CD4-positive, alpha-beta T cell (primary cell): ENCODE measurements at regions not wholly inside any gene's neighbourhood (a gene's known extent, or its start where the extent isn't known, plus 50 kb on each side); places are given as distances from the start of the nearest gene placed in this dataset.

Experiments used
- ATAC-seq: fragments of 200-7000 bp; cut with Tn5 transposase; one replicate; pipeline ENCODE4 v1.10.0; 2022; ENCODE audit warnings: mild to moderate bottlenecking; ENCODE audit not compliant: poor library complexity
- CTCF ChIA-PET: fragments of 350-600 bp; sonication (Branson Sonifier 250); formaldehyde crosslinking; loops from one replicate; lab custom pipeline; 2021; ENCODE audit warnings: antibody characterized with exemption, inconsistent platforms; lab: Charles Lee
- POLR2A ChIA-PET: fragments of 350-600 bp; sonication (Branson Sonifier 250); formaldehyde crosslinking; loops from one replicate; lab custom pipeline; 2021; ENCODE audit warnings: antibody characterized with exemption, inconsistent platforms; lab: Charles Lee
- DNase-seq, 14 experiments: peaks; one replicate each; pipeline ENCODE4 v3.0.0-alpha.2; 2013 to 2020; ENCODE audit warnings: mixed read lengths in 2 of 14
- H3K27ac ChIP-seq, 2 donors: one replicate each; pipeline versions ENCODE4 v1.5.1 to v1.7.0; 2013; ENCODE audit warnings: low read length in 2 of 2, low read depth in 1 of 2, mild to moderate bottlenecking in 1 of 2
- H3K27me3 ChIP-seq, 2 experiments: 1 replicate in 1 of 2; 2 replicates in 1 of 2; pipeline versions ENCODE4 v1.6.1 to v1.7.0; 2013; ENCODE audit warnings: low read length in 2 of 2, control low read depth in 1 of 2, mild to moderate bottlenecking in 1 of 2, moderate library complexity in 1 of 2; ENCODE audit not compliant: insufficient read depth in 2 of 2, control insufficient read depth in 1 of 2
- H3K36me3 ChIP-seq: one replicate; pipeline ENCODE4 v1.6.1; 2013; ENCODE audit warnings: low read length, control low read depth; ENCODE audit not compliant: insufficient read depth
- H3K4me1 ChIP-seq: one replicate; pipeline ENCODE4 v1.6.1; 2013; ENCODE audit warnings: low read length, control low read depth; ENCODE audit not compliant: insufficient read depth
- H3K4me3 ChIP-seq: one replicate; pipeline ENCODE4 v1.5.1; 2013; ENCODE audit warnings: mild to moderate bottlenecking, low read length, moderate library complexity
- H3K9me3 ChIP-seq, 2 experiments: 1 replicate in 1 of 2; 2 replicates in 1 of 2; pipeline versions ENCODE4 v1.6.1 to v1.7.0; 2013; ENCODE audit warnings: low read length in 2 of 2, mild to moderate bottlenecking in 2 of 2, control low read depth in 1 of 2, moderate library complexity in 1 of 2; ENCODE audit not compliant: control insufficient read depth in 1 of 2, insufficient read depth in 1 of 2
- H3K27ac Mint-ChIP-seq: one replicate; pipeline ENCODE4 v1.8.0; 2020; ENCODE audit warnings: mixed read lengths
- H3K27me3 Mint-ChIP-seq: one replicate; pipeline ENCODE4 v1.8.0; 2021; ENCODE audit warnings: mixed read lengths
- H3K36me3 Mint-ChIP-seq: one replicate; pipeline ENCODE4 v1.8.0; 2021; ENCODE audit warnings: low read depth, mixed read lengths
- H3K4me1 Mint-ChIP-seq: one replicate; pipeline ENCODE4 v1.8.0; 2021; ENCODE audit warnings: low read depth, mixed read lengths
- H3K4me3 Mint-ChIP-seq: one replicate; pipeline ENCODE4 v1.8.0; 2020; ENCODE audit warnings: mild to moderate bottlenecking, mixed read lengths
- H3K9me3 Mint-ChIP-seq: one replicate; pipeline ENCODE4 v1.8.0; 2020; ENCODE audit warnings: mixed read lengths
- CTCF ChIP-seq: fragments of 200-600 bp; IDR thresholded peaks from one replicate; pipeline ENCODE4 v1.8.0; 2022; ENCODE audit warnings: antibody characterized with exemption, mild to moderate bottlenecking
- intact Hi-C, 2 experiments: fragments of 100-400 bp; cut with DNase I in 1 of 2; cut with micrococcal nuclease in 1 of 2; formaldehyde crosslinking; loops; one replicate each; pipeline versions ENCODE4 v1.15.1 to v1.9.0; 2023 to 2025; cut with DNase I, micrococcal nuclease

GRCh38 chr19:28827382-28827781 lies 385.6 kb downstream of the UQCRFS1 start:
- H3K4me3 Mint-ChIP-seq: no peak overlapping the region
- H3K36me3 Mint-ChIP-seq: no peaks in the 10 kb centered on the region
- no peaks in the 10 kb centered on the region for H3K27me3 ChIP-seq
- CTCF ChIA-PET: no interaction called here
- no peak overlapping the region for H3K27ac ChIP-seq
- H3K9me3 ChIP-seq: peaks cover 0 to 11% of the 10 kb centered on the region in 2 experiments
- POLR2A ChIA-PET: no interaction called here
- H3K4me1 ChIP-seq: no peaks in the 10 kb centered on the region
- no peak overlapping the region for H3K27ac Mint-ChIP-seq
- no peaks in the 10 kb centered on the region for H3K36me3 ChIP-seq
- DNase-seq (no peak), ATAC-seq (no peak)
- no peak for TF ChIP-seq CTCF
- no peaks in the 10 kb centered on the region for H3K9me3 Mint-ChIP-seq
- no peaks in the 10 kb centered on the region for H3K27me3 Mint-ChIP-seq
- no peaks in the 10 kb centered on the region for H3K4me1 Mint-ChIP-seq
- intact Hi-C loops: no loop called here
- H3K4me3 ChIP-seq: no peak overlapping the region

GRCh38 chr19:28823338-28823961 lies 389.5 kb downstream of the UQCRFS1 start:
- no peaks in the 10 kb centered on the region for H3K27me3 ChIP-seq
- DNase-seq (no peak), ATAC-seq (no peak)
- Mint-ChIP-seq H3K36me3 (no peaks in the 10 kb centered on the region), H3K27ac (no peak overlapping the region), H3K27me3 (no peaks in the 10 kb centered on the region), H3K4me3 (no peak overlapping the region), H3K9me3 (no peaks in the 10 kb centered on the region), H3K4me1 (no peaks in the 10 kb centered on the region)
- intact Hi-C loops: no loop called here
- no peak overlapping the region for H3K27ac ChIP-seq
- H3K4me1 ChIP-seq: no peaks in the 10 kb centered on the region
- H3K36me3 ChIP-seq: no peaks in the 10 kb centered on the region
- no peak overlapping the region for H3K4me3 ChIP-seq
- peaks cover 0 to 7% of the 10 kb centered on the region in 2 experiments for H3K9me3 ChIP-seq
- ChIA-PET POLR2A (no interaction called here), CTCF (no interaction called here)
- no peak for TF ChIP-seq CTCF

GRCh38 chr19:28820289-28820688 lies 392.7 kb downstream of the UQCRFS1 start:
- no peak overlapping the region for H3K27ac Mint-ChIP-seq
- no peaks in the 10 kb centered on the region for H3K9me3 Mint-ChIP-seq
- Histone ChIP-seq H3K27ac (no peak overlapping the region), H3K4me3 (no peak overlapping the region), H3K27me3 (no peaks in the 10 kb centered on the region), H3K9me3 (peaks cover 0 to 5% of the 10 kb centered on the region in 2 experiments), H3K36me3 (no peaks in the 10 kb centered on the region), H3K4me1 (no peaks in the 10 kb centered on the region)
- H3K27me3 Mint-ChIP-seq: no peaks in the 10 kb centered on the region
- no peak overlapping the region for H3K4me3 Mint-ChIP-seq
- intact Hi-C loops: no loop called here
- ATAC-seq: no peak
- TF ChIP-seq CTCF: no peak
- POLR2A ChIA-PET: no interaction called here
- CTCF ChIA-PET: no interaction called here
- H3K36me3 Mint-ChIP-seq: no peaks in the 10 kb centered on the region
- no peak for DNase-seq
- H3K4me1 Mint-ChIP-seq: no peaks in the 10 kb centered on the region
